ENCODE measurements at regions not wholly inside any gene's neighbourhood (a gene's known extent, or its start where the extent isn't known, plus 50 kb on each side); places are given as distances from the start of the nearest gene placed in this dataset.

DNA sequence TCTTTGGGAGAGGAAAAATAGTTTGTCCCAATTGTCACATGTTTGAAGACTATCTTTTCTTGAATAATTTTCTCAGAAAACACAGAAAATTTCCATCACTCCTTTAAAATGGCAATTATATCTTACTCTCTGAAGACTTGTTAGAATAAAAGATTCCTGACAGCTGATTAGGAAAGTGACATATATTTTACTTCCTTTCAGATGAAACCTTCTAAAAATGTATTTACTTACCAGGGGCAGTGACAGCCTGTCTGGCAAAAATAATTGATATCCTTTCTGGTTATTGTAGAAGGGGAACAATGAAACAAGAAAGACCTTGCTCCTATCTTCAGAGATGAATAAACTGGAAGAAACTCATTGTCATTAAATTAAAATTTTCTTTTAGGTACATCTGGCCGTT lies 483.3 kb upstream of the GOLIM4 start:
- Mint-ChIP-seq H3K4me1 (ENCODE audit: low read depth) (no peaks in the 10 kb centered on the region), H3K4me3 (no peak overlapping the region), H3K36me3 (ENCODE audit: low read depth) (no peaks in the 10 kb centered on the region), H3K9me3 (peaks cover 3% of the 10 kb centered on the region), H3K27me3 (no peaks in the 10 kb centered on the region), H3K27ac (no peak overlapping the region)

- Mint-ChIP-seq H3K4me1 (ENCODE audit: low read depth) (no peaks in the 10 kb centered on the region), H3K36me3 (ENCODE audit: low read depth) (no peaks in the 10 kb centered on the region), H3K9me3 (no peaks in the 10 kb centered on the region), H3K4me3 (no peak overlapping the region), H3K27me3 (no peaks in the 10 kb centered on the region), H3K27ac (no peak overlapping the region)
Measured at GRCh38 chr3:168575750-168576149, 480.0 kb upstream of the GOLIM4 start.

GRCh38 chr3:168574455-168575158 lies 478.9 kb upstream of the GOLIM4 start:
- H3K27me3 Mint-ChIP-seq: no peaks in the 10 kb centered on the region
- H3K4me3 Mint-ChIP-seq: no peak overlapping the region
- no peaks in the 10 kb centered on the region for H3K36me3 Mint-ChIP-seq (ENCODE audit: low read depth)
- H3K4me1 Mint-ChIP-seq (ENCODE audit: low read depth): no peaks in the 10 kb centered on the region
- no peaks in the 10 kb centered on the region for H3K9me3 Mint-ChIP-seq
- H3K27ac Mint-ChIP-seq: no peak overlapping the region

DNA sequence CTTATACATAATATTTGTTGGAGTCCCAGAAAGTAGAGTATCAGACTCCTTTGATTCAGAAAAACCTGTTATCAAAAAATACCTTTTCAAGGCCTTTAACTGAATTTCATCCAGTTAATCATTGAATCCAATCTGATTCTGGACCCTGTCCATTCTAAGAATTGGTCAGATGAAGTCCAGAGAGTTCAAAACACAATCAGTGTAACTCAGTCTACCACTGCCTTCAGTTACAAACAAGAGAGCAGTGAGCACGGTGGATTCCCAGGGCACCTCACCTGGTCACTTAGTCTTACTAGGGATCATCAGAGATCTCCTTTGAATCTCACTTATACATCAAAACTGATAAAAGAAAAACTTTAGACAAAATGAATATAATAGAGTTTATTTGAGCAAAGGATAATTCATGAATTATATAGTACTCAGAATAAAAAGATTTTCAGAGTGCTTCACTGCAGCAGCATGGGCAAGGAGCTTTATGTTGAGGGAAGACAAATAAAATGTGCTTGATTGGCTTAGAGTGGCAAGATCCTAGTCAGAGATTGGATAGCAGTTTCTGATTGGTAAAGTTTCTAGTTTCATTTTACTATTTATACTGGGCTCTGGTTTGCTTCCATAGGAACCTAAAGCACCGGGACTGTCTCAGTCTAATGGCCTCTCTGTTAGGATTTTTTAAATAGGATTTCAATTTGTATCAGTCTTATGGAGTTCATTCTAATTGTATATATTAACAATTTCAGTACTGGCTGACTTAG lies 474.9 kb upstream of the GOLIM4 start:
- H3K4me1 Mint-ChIP-seq (ENCODE audit: low read depth): no peaks in the 10 kb centered on the region
- H3K9me3 Mint-ChIP-seq: no peaks in the 10 kb centered on the region
- no peaks in the 10 kb centered on the region for H3K27me3 Mint-ChIP-seq
- H3K36me3 Mint-ChIP-seq (ENCODE audit: low read depth): no peaks in the 10 kb centered on the region
- H3K27ac Mint-ChIP-seq: no peak overlapping the region
- no peak overlapping the region for H3K4me3 Mint-ChIP-seq

GRCh38 chr3:168558728-168559411 lies 463.1 kb upstream of the GOLIM4 start:
- Mint-ChIP-seq H3K27ac (no peak overlapping the region), H3K36me3 (ENCODE audit: low read depth) (no peaks in the 10 kb centered on the region), H3K4me1 (ENCODE audit: low read depth) (no peaks in the 10 kb centered on the region), H3K9me3 (no peaks in the 10 kb centered on the region), H3K4me3 (no peak overlapping the region), H3K27me3 (no peaks in the 10 kb centered on the region)

DNA sequence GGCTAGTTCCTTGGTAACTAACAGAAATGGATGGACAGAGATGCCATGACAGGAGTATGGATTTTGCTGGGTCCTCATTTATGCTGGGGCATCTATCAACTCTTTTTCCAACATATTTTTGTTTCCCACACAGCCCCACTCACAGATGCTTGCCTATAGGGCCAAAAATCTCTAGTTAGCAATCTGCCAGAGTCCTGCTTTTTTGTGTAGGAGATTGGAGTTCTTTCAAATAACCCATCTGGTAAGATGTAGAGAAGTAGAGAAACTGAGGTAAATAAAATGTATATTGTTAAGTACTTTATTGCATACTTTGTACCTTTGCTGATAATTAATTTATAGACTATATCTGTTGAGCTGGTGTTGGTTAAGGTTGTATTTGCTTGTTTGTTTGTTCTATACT lies 456.5 kb upstream of the GOLIM4 start:
- H3K27me3 Mint-ChIP-seq: no peaks in the 10 kb centered on the region
- H3K27ac Mint-ChIP-seq: no peak overlapping the region
- H3K9me3 Mint-ChIP-seq: peaks cover 8% of the 10 kb centered on the region
- H3K4me1 Mint-ChIP-seq (ENCODE audit: low read depth): no peaks in the 10 kb centered on the region
- no peaks in the 10 kb centered on the region for H3K36me3 Mint-ChIP-seq (ENCODE audit: low read depth)
- no peak overlapping the region for H3K4me3 Mint-ChIP-seq

- no peaks in the 10 kb centered on the region for H3K27me3 Mint-ChIP-seq
- H3K4me1 Mint-ChIP-seq (ENCODE audit: low read depth): no peaks in the 10 kb centered on the region
- no peak overlapping the region for H3K4me3 Mint-ChIP-seq
- no peak overlapping the region for H3K27ac Mint-ChIP-seq
- H3K9me3 Mint-ChIP-seq: peaks cover 8% of the 10 kb centered on the region
- H3K36me3 Mint-ChIP-seq (ENCODE audit: low read depth): no peaks in the 10 kb centered on the region
Measured at GRCh38 chr3:168548719-168549118, 453.0 kb upstream of the GOLIM4 start.

GRCh38 chr3:168546707-168547106 lies 451.0 kb upstream of the GOLIM4 start:
- Mint-ChIP-seq H3K4me3 (no peak overlapping the region), H3K27me3 (no peaks in the 10 kb centered on the region), H3K36me3 (ENCODE audit: low read depth) (no peaks in the 10 kb centered on the region), H3K4me1 (ENCODE audit: low read depth) (no peaks in the 10 kb centered on the region), H3K9me3 (peaks cover 11% of the 10 kb centered on the region), H3K27ac (no peak overlapping the region)

- Mint-ChIP-seq H3K27me3 (no peaks in the 10 kb centered on the region), H3K4me3 (no peak overlapping the region), H3K4me1 (ENCODE audit: low read depth) (no peaks in the 10 kb centered on the region)
Measured at GRCh38 chr3:168545591-168545990, 449.9 kb upstream of the GOLIM4 start.

DNA sequence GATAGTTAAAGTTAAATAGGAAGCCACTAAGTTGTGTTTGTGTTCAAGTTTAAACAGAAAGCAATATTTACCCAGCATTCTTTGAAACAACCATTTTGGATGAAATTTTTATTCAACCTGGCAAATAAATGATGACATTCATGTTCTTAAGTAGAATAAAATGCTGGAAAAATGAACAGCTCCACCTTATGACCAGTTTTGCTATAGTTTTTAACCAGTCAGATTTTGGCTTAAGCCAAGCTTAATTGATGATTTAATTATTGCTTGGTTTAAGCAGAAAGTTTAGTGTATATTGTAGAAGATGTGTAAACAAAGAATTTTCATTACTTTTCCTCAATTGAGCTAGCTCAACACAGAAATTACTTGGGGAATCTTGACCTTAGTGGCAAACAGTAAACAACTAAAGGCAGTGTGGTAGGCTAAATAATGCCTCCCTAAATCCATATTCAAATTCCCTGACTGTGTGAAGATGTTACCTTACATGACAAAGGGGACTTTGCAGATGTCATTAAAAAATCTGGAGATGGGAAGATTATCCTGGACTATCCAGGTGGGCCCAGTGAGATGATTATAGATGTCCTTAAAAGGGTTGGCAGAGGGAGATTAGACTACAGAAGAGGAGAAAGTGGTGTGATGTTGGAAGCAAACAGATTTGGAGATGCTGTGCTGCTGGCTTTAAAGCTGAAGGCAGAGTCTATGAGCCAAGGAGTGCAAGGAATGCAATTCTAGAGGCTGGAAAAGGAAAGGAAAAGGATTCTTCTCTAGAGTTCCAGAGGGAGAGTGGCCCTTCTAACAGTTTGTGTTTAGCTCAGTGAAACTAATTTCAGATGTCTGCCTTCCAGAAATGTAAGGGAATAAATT lies 448.6 kb upstream of the GOLIM4 start:
- no peaks in the 10 kb centered on the region for H3K36me3 Mint-ChIP-seq (ENCODE audit: low read depth)
- H3K4me1 Mint-ChIP-seq (ENCODE audit: low read depth): no peaks in the 10 kb centered on the region
- peaks cover 4% of the 10 kb centered on the region for H3K9me3 Mint-ChIP-seq
- no peak overlapping the region for H3K4me3 Mint-ChIP-seq
- no peak overlapping the region for H3K27ac Mint-ChIP-seq
- no peaks in the 10 kb centered on the region for H3K27me3 Mint-ChIP-seq

More at GRCh38 chr3:168545591-168545990, 449.9 kb upstream of the GOLIM4 start:
- Mint-ChIP-seq H3K9me3 (peaks cover 12% of the 10 kb centered on the region), H3K27ac (no peak overlapping the region), H3K36me3 (ENCODE audit: low read depth) (no peaks in the 10 kb centered on the region)

GRCh38 chr3:168540726-168541125 lies 445.0 kb upstream of the GOLIM4 start:
- Mint-ChIP-seq H3K9me3 (peaks cover 4% of the 10 kb centered on the region), H3K27ac (no peak overlapping the region), H3K4me3 (no peak overlapping the region), H3K27me3 (no peaks in the 10 kb centered on the region), H3K36me3 (ENCODE audit: low read depth) (no peaks in the 10 kb centered on the region), H3K4me1 (ENCODE audit: low read depth) (no peaks in the 10 kb centered on the region)

DNA sequence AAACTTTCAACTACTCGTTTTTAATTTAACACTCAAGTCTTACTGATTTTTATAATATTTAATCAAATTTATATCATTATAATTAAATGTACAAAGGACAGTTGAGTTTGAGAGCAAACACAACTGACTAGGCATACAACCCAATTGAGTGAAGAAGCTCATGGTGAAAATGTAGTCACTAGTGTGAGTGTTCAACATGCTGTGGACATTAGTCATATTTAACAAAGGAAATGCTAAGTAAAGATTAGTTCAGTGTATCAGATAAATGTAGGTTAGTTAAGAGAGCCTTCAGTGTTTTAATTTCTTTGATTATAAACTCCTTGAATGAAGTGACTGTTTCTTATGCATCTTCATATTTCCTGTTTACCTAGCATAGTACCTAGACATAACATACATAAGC lies 444.2 kb upstream of the GOLIM4 start:
- H3K9me3 Mint-ChIP-seq: peaks cover 4% of the 10 kb centered on the region
- no peaks in the 10 kb centered on the region for H3K27me3 Mint-ChIP-seq
- no peak overlapping the region for H3K4me3 Mint-ChIP-seq
- H3K4me1 Mint-ChIP-seq (ENCODE audit: low read depth): no peaks in the 10 kb centered on the region
- no peak overlapping the region for H3K27ac Mint-ChIP-seq
- H3K36me3 Mint-ChIP-seq (ENCODE audit: low read depth): no peaks in the 10 kb centered on the region

GRCh38 chr3:168534761-168535160 lies 439.0 kb upstream of the GOLIM4 start:
- Mint-ChIP-seq H3K36me3 (ENCODE audit: low read depth) (no peaks in the 10 kb centered on the region), H3K27ac (no peak overlapping the region), H3K4me1 (ENCODE audit: low read depth) (no peaks in the 10 kb centered on the region), H3K9me3 (peaks cover 8% of the 10 kb centered on the region), H3K4me3 (no peak overlapping the region), H3K27me3 (no peaks in the 10 kb centered on the region)

DNA sequence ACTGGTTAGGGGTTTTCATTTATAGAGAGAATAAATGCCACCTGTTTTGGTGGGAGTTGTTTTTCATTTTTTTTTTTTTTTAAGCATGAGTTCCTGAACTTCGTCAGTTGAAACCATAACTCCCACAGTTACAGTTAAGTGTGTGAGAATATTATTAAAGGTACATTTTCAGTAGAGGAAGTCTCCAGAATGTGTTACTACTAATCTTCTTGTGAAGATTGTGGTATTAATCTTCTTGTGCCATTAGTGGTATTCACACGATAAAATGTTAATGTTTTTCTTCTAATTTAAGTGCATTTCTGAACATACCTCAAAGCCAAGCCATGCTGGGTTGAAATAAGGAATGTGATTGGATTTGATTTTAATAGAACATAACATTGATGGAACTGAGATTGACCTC lies 437.9 kb upstream of the GOLIM4 start:
- no peaks in the 10 kb centered on the region for H3K36me3 Mint-ChIP-seq (ENCODE audit: low read depth)
- no peak overlapping the region for H3K27ac Mint-ChIP-seq
- H3K4me1 Mint-ChIP-seq (ENCODE audit: low read depth): no peaks in the 10 kb centered on the region
- peaks cover 8% of the 10 kb centered on the region for H3K9me3 Mint-ChIP-seq
- H3K27me3 Mint-ChIP-seq: no peaks in the 10 kb centered on the region
- no peak overlapping the region for H3K4me3 Mint-ChIP-seq

DNA sequence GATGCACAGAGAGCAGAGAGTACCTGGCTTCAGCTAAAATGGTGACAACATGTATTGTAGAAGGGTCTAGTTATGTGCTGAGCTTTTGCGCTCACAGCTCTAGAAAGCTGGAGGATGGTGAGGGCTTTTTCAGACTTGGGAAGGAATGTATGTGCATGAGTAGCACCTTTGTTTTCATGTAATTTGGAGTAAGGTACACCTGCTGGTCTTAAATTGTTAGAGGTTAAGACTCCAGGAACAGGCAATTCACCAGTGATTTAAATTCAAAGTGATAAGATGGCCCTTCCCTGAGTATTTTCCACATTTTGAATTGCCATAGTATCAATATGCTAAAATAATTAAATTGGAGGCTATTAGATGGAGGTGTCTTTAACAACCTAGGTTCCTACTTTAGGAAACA lies 436.4 kb upstream of the GOLIM4 start:
- H3K4me3 Mint-ChIP-seq: no peak overlapping the region
- H3K36me3 Mint-ChIP-seq (ENCODE audit: low read depth): no peaks in the 10 kb centered on the region
- no peaks in the 10 kb centered on the region for H3K4me1 Mint-ChIP-seq (ENCODE audit: low read depth)
- H3K27ac Mint-ChIP-seq: no peak overlapping the region
- H3K27me3 Mint-ChIP-seq: no peaks in the 10 kb centered on the region
- H3K9me3 Mint-ChIP-seq: peaks cover 8% of the 10 kb centered on the region
